Gastrocnemius medialis (tissue), 4 donors: ENCODE measurements at regions not wholly inside any gene's neighbourhood (a gene's known extent, or its start where the extent isn't known, plus 50 kb on each side); places are given as distances from the start of the nearest gene placed in this dataset.

Experiments
- ATAC-seq, 2 donors: fragments of 150-250 bp; one replicate each; pipeline ENCODE4 v1.9.1; 2016
- DNase-seq, 2 donors: peaks; one replicate each; pipeline ENCODE4 v3.0.0-alpha.2; 2019
- H3K27ac ChIP-seq, 4 donors: fragments of 200-600 bp; sonication (generic); 1 replicate in 1 of 4; 2 replicates in 3 of 4; pipeline ENCODE4 v1.5.1; 2016 to 2018; ENCODE audit warnings: mild to moderate bottlenecking in 2 of 4, moderate library complexity in 1 of 4
- H3K27me3 ChIP-seq, 3 donors: fragments of 200-600 bp; sonication (generic) in 2 of 3; 1 replicate in 1 of 3; 2 replicates in 2 of 3; pipeline versions ENCODE4 v1.5.1 to v1.6.0; 2016 to 2019; ENCODE audit warnings: mild to moderate bottlenecking in 1 of 3, moderate library complexity in 1 of 3
- H3K36me3 ChIP-seq, 2 donors: fragments of 200-600 bp; sonication (generic) in 1 of 2; one replicate each; pipeline ENCODE4 v1.5.1; 2017 to 2018
- H3K4me1 ChIP-seq, 2 donors: fragments of 200-600 bp; sonication (generic) in 1 of 2; one replicate each; pipeline ENCODE4 v1.5.1; 2016 to 2017; ENCODE audit warnings: mild to moderate bottlenecking in 2 of 2
- H3K4me3 ChIP-seq, 4 donors: fragments of 200-600 bp; sonication (generic) in 3 of 4; 1 replicate in 1 of 4; 2 replicates in 3 of 4; pipeline ENCODE4 v1.5.1; 2016 to 2019; ENCODE audit warnings: mild to moderate bottlenecking in 2 of 4
- H3K9me3 ChIP-seq, 3 donors: fragments of 200-600 bp; sonication (generic) in 2 of 3; 1 replicate in 1 of 3; 2 replicates in 2 of 3; pipeline ENCODE4 v1.5.1; 2016 to 2019
- CTCF ChIP-seq, 5 experiments: fragments of 450-650 bp in 3 of 5; fragments of 200-600 bp in 2 of 5; sonication (generic) in 2 of 5; IDR thresholded peaks in 4 of 5; conservative IDR thresholded peaks in 1 of 5; 1 replicate in 4 of 5; 2 replicates in 1 of 5; pipeline ENCODE4 v1.5.1; 2016 to 2019; ENCODE audit warnings: antibody characterized with exemption in 5 of 5, mild to moderate bottlenecking in 3 of 5, moderate library complexity in 3 of 5
- POLR2A ChIP-seq, 2 donors: fragments of 450-650 bp; IDR thresholded peaks; one replicate each; pipeline ENCODE4 v1.6.1; 2017; ENCODE audit warnings: antibody characterized with exemption in 2 of 2, mild to moderate bottlenecking in 2 of 2, moderate library complexity in 2 of 2
- in situ Hi-C, 4 donors: fragments of 200-750 bp; cut with MboI; loops; one replicate each; pipeline versions ENCODE4 v1.15.0 to v1.8.0; 2017; ENCODE audit warnings: low sequenced_read_pairs in 4 of 4
- intact Hi-C: fragments of 100-400 bp; cut with DNase I; formaldehyde crosslinking; loops from one replicate; pipeline ENCODE4 v1.15.1; 2023; ENCODE audit warnings: low total_unique reads

- in situ Hi-C loops (no loop called here), intact Hi-C loops (no loop called here)
- Histone ChIP-seq H3K27me3 (no peaks in the 10 kb centered on the region), H3K27ac (no peak overlapping the region), H3K4me1 (no peaks in the 10 kb centered on the region), H3K36me3 (no peaks in the 10 kb centered on the region), H3K4me3 (no peak overlapping the region), H3K9me3 (no peaks in the 10 kb centered on the region)
- TF ChIP-seq POLR2A (IDR thresholded peaks at IDR 0.05): no peak
- no peak for TF ChIP-seq CTCF (IDR thresholded peaks at IDR 0.05 in 4 of 5, conservative IDR thresholded peaks at IDR 0.05 in 1 of 5)
- ATAC-seq (no peak), DNase-seq (no peak)
Observed at GRCh38 chr4:77232653-77233052, 75.6 kb downstream of the CCNG2 start.

GRCh38 chr4:77235289-77235854 is 78.4 kb downstream of the CCNG2 start:
- in situ Hi-C loops (no loop called here), intact Hi-C loops (no loop called here)
- TF ChIP-seq CTCF (IDR thresholded peaks at IDR 0.05 in 4 of 5, conservative IDR thresholded peaks at IDR 0.05 in 1 of 5) (no peak), POLR2A (IDR thresholded peaks at IDR 0.05) (no peak)
- no peaks in the 10 kb centered on the region for H3K27me3 ChIP-seq
- H3K36me3 ChIP-seq: no peaks in the 10 kb centered on the region
- ATAC-seq: no peak
- no peak for DNase-seq
- H3K9me3 ChIP-seq: no peaks in the 10 kb centered on the region
- H3K4me3 ChIP-seq: no peak overlapping the region
- H3K27ac ChIP-seq: no peak overlapping the region
- no peaks in the 10 kb centered on the region for H3K4me1 ChIP-seq

DNA sequence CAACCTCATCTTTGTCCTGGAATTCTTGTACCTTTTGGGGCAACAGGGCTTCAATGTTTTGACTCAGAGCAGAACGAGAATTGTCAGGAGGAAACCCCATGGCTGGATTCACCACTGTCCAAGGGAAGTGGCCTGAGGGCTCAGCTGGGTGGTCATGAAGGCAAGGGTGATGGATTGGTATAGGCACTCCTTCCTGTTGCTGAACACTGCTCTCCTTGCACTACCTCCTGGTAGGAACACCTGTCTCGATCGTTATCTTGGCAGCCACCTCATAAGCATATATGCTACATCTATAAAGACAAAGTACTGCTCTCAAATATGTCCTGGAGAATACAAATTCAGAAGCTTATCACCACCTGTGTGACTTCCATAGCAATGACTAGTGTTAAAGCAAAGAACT is 79.8 kb downstream of the CCNG2 start:
- in situ Hi-C loops (no loop called here), intact Hi-C loops (no loop called here)
- Histone ChIP-seq H3K27me3 (no peaks in the 10 kb centered on the region), H3K4me3 (no peak overlapping the region), H3K4me1 (no peaks in the 10 kb centered on the region), H3K36me3 (no peaks in the 10 kb centered on the region), H3K27ac (no peak overlapping the region), H3K9me3 (no peaks in the 10 kb centered on the region)
- DNase-seq: no peak
- no peak for TF ChIP-seq POLR2A (IDR thresholded peaks at IDR 0.05)
- TF ChIP-seq CTCF (IDR thresholded peaks at IDR 0.05 in 4 of 5, conservative IDR thresholded peaks at IDR 0.05 in 1 of 5): no peak
- ATAC-seq: no peak

DNA sequence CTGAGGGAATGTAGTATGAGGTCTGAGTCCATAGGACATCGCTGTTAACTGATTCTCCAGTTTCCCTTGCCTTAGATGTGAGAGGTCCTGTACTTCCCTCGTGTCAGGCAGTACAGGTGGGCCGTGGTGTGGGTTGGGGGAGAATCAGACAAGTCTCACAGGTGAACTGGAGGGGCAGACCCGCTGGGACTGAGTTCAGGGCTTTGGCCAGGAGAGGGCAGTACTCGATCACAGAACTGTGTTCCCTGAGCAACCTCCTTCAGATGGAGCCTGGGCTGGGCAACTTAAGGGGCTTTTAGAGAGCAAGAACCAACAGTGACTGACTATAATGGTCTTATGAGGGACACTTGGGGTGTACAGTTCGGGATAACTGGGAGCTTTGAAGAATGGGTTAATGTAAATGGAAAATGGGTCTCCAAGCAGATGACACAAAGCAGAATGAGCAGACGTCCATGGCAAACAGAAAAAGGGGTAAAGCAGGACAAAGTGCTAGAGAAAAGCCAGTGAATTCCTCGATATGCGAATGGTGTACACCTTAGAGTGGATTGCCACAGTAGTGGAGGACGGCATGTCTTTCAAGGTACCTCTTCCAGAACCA is 83.6 kb downstream of the CCNG2 start:
- no peak for ATAC-seq

More for the DNA sequence above, 83.6 kb downstream of the CCNG2 start:
- intact Hi-C loops: no loop called here
- Histone ChIP-seq H3K4me3 (no peak overlapping the region), H3K36me3 (no peaks in the 10 kb centered on the region), H3K27ac (no peak overlapping the region), H3K4me1 (no peaks in the 10 kb centered on the region), H3K9me3 (no peaks in the 10 kb centered on the region), H3K27me3 (no peaks in the 10 kb centered on the region)
- in situ Hi-C loops: no loop called here
- DNase-seq: no peak
- TF ChIP-seq POLR2A (IDR thresholded peaks at IDR 0.05) (no peak), CTCF (IDR thresholded peaks at IDR 0.05 in 4 of 5, conservative IDR thresholded peaks at IDR 0.05 in 1 of 5) (peak in 3 of 5 experiments; percentile 47 to 56 (median 51))
